Thyroid gland (tissue), 4 donors: ENCODE measurements at regions not wholly inside any gene's neighbourhood (a gene's known extent, or its start where the extent isn't known, plus 50 kb on each side); places are given as distances from the start of the nearest gene placed in this dataset.

Source experiments
- POLR2A ChIP-seq, 2 donors: fragments of 450-650 bp; IDR thresholded peaks; one replicate each; pipeline ENCODE4 v1.6.1; 2017; ENCODE audit warnings: antibody characterized with exemption in 2 of 2, mild to moderate bottlenecking in 2 of 2, moderate library complexity in 1 of 2
- TF ChIP-seq, protein P1 (sequence below), 6 experiments: fragments of 200-600 bp in 3 of 6; fragments of 450-650 bp in 3 of 6; sonication (generic) in 3 of 6; IDR thresholded peaks; one replicate each; pipeline ENCODE4 v1.5.1; 2016 to 2019; ENCODE audit warnings: antibody characterized with exemption in 6 of 6, mild to moderate bottlenecking in 2 of 6, inconsistent platforms in 1 of 6, moderate library complexity in 1 of 6

DNA sequence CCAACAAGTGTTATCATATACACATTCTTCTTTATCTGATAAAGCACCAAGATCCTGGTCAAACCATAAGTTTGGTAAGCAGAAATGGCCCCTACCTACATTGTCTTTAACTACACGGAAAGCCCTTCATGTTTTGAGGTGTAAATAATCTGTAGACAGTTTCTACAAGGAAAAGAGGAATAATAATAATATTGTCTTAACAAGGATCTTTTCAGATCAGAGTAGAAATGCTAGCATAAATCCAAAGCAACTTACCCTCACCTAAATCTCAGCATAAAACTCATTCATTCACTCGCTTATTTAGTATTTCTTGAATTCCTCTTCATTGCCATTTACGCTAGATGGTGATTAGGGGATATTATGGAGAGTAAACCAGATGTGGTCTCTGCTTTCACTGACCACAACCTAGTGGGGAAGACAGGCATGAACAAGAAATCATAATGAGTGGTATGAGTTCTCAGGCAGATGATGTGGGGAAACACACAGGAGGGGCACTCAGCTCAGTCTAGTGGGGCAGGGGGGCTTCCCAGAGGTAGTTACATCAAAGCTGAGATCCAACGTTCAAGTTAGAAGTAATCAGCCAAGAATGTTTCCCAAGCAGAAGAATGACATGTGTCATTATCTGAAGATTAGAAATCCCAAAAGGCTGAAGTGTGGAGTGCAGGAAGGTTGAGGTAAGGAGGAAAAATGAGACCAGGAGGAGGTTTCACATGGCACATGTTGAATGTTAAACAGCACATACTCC, 65.4 kb upstream of the ZC3H12C start:
- TF ChIP-seq, protein P1, sequence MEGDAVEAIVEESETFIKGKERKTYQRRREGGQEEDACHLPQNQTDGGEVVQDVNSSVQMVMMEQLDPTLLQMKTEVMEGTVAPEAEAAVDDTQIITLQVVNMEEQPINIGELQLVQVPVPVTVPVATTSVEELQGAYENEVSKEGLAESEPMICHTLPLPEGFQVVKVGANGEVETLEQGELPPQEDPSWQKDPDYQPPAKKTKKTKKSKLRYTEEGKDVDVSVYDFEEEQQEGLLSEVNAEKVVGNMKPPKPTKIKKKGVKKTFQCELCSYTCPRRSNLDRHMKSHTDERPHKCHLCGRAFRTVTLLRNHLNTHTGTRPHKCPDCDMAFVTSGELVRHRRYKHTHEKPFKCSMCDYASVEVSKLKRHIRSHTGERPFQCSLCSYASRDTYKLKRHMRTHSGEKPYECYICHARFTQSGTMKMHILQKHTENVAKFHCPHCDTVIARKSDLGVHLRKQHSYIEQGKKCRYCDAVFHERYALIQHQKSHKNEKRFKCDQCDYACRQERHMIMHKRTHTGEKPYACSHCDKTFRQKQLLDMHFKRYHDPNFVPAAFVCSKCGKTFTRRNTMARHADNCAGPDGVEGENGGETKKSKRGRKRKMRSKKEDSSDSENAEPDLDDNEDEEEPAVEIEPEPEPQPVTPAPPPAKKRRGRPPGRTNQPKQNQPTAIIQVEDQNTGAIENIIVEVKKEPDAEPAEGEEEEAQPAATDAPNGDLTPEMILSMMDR (IDR thresholded peaks at IDR 0.05) = no peak
- TF ChIP-seq POLR2A (IDR thresholded peaks at IDR 0.05) = no peak
